ENCODE measurements at regions not wholly inside any gene's neighbourhood (a gene's known extent, or its start where the extent isn't known, plus 50 kb on each side); places are given as distances from the start of the nearest gene placed in this dataset.
"Not testable (repeated sequence)": the region's sequence is repeated elsewhere in the genome, so short reads cannot be mapped to it uniquely, and the experiment has no call there.

DNA sequence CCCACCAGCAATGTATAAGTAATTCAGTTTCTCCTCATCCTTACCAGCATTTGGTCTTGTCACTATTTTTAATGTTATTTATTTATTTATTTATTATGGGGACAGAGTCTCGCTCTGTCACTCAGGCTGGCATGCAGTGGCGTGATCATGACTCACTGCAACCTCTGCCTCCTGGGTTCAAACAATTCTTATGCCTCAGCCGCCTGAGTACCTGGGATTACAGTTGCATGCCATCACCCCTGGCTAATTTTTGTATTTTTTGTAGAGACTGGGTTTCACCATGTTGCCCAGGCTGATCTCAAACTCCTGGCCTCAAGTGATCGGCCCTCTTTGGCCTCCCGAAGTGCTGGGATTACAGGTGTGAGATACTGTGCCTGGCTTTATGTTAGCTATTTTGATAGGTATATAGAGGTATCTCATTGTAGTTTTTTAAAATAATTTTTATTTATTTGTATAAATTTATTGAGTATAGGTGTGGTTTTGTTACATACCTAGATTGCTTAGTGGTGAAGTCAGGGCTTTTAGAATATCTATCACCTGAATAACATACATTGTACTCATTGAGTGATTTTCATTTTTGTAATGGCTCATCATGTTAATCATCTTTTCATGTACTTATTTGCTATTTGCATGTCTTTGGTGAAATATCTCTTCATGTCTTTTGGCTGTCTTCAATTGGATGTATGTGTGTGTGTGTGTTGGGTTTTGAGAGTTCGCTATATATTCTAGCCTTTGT lies 53.3 kb downstream of the TANC2 start:
- DNase-seq (ENCODE audit: low spot score): no peak

DNA sequence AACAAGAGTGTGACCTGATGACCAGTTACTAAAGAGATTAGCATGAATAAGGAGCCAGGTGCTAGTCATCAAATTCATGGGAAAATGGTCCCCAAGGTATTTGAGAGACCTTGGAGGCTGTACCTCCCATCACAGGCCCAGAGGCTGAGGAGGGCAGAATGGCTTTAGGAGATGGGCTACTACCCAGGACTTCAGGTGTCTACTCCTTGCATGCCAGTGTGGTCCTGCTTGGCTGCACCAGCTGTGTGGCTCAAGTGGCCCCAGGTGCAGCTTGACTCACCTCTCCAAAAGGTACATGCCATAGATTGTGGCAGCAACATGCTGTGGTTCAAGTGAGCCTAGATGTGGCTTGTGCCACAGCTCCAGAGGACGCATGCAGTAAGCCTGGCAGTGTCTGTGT lies 56.5 kb downstream of the TANC2 start:
- DNase-seq (ENCODE audit: low spot score): no peak

DNA sequence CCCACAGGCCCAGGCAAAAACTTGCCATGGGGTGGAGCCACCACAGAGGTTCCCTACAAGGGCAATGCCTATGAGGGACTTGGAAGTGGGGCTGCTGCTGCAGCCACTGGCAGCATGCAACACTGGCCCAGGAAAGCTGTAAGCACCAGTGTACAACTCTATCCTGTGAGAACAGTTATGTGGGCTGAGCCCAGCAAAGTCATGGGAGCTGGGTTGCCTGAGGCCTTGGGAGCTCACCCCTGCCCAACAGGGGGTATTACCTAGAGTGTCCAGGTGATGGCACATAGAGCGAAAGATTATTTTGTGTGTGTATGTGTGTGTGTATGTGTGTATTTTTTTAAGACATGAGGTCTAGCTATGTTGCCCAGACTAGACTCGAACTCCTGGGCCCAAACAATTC lies 57.0 kb downstream of the TANC2 start:
- no peak for DNase-seq (ENCODE audit: low spot score)

DNA sequence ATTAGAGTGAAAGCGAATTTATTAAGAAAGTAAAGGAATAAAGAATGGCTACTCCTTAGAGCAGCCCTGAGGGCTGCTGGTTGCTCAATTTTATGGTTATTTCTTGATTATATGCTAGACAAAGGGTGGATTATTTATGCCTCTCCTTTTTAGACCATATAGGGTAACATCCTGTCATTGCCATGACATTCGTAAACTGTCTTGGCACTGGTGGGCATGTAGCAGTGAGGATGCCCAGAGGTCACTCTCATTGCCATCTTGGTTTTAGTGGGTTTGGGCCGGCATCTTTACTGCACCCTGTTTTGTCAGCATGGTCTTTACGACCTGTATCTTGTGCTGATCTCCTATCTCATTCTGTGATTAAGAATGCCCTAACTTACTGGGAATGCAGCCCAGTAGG lies 58.2 kb downstream of the TANC2 start:
- DNase-seq (ENCODE audit: low spot score): no peak

DNA sequence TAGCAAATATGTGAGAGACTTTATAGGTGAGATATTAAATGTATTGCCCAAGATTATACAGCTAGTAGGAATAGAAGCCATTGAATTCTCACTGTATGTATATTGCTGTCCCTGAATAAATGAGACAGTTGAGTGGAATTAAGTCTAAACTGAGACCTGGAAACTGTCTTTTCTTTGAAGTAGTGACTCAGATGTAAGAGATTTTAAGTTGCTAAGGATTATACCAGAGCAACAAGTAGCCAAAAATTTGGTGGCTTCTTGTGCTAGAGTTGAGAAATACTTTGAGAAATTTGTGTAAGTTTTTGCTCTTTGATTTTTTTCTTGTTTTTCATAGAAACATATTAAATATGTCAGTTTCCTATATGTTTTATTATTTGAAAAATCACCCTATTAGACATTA lies 58.7 kb downstream of the TANC2 start:
- DNase-seq (ENCODE audit: low spot score): no peak

DNA sequence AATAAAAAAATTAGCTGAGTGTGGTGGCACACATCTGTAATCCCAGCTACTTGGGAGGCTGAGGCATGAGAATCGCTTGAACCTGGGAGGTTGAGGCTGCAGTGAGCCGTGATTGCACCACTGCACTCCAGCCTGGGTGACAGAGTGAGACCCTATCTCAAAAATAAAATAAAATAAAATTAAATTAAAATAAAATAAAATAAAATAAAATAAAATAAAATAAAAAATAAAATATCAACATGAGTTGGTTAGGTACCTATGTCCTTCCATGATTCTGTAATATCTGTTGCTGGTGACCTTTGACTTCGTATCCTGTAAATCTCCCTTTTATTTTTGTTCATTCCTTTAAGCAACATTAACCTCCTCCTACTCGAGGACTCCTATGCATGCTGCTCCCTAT lies 59.6 kb downstream of the TANC2 start:
- not testable (repeated sequence) for DNase-seq (ENCODE audit: low spot score)

DNA sequence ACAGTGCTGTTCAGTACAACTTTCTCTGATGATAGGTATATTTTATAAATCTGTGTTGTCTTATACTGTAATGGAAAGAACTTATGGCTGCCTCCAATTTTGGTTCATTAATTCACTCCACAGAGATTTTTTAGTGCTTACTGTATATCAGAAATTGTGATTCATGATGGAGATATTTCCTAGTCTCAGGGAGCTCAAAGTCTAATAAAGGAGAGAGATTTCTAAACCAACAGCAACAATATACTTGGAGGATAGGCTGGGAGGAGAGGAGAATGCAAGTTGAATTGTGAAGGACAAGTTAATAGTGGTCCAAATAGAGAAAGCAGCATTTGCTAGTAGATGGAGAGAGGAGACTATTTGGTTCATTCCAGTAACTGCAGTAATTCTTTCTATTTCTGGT lies 63.5 kb downstream of the TANC2 start:
- peak; percentile 8 for DNase-seq (ENCODE audit: low spot score)

DNA sequence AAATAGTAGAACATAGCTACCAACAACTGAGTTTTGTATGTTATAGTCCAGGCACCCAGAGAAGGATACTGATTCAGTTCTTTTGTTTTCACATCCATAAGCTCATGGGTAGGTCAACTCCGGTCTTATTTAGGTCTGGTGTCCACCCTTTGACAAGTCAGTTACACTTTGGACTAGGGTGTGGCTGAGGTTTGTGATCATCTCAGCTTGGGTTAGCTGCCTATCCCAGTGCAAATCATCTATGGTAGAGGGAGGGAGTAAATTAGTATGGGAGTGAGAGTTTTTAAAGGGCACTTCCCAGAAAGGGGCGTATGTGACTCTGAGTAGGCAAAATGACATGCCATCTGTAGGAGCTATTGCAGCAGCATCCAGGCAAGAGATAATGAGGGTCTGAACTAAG lies 66.1 kb downstream of the TANC2 start:
- DNase-seq (ENCODE audit: low spot score): no peak

DNA sequence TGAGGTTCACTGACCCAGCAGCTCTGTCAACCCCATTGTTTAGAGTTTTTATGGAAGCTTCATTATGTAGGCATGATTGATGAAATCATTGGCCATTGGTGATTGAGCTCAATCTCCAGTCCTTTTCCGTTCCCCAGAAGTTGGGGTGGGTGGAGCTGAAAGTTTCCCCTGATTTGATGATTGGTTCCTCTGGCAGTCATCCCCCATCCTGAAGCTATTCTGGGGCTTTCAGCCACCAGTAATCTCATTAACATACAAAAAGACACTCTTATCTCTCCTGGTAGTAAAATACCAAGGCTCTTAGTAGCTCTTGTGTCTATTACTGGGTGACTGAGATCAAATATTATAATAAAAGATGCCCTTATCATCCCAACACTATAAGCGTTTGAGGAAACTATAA lies 67.1 kb downstream of the TANC2 start:
- no peak for DNase-seq (ENCODE audit: low spot score)

DNA sequence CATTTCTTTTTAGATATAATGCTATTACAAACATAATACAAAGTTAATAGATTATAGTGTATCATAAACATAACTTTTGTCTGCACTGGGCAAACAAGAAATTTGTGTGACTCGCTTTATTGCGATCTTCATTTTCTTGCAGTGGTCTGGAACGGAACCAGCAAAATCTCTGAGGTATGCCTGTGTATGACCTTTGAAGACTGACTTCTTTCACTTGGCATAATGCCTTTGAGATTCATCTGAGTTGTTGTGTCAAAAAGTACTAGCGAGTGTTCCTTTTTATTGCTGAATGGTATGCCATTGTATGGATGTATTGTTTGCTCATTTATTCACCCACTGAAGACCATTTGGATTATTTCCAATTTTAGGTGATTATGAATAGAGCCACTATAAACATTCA lies 69.2 kb downstream of the TANC2 start:
- DNase-seq (ENCODE audit: low spot score): no peak

DNA sequence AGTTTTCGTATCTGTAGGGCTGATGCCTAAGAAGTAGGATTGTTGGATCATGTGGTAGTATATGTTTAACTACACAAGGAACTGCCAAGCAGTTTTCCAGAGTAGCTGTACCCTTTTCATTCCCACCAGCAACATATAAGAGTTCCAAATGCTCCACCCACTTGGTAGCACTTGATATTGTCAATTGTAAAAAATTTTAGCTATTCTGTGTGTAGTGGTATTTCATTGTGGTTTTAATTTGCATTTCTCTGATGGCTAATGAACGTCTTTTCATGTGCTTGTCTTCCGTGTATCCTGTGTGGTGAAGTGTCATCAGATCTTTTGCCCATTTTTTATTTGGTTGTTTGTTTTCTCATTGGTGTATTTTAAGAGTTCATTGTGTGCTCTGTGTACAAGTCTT lies 69.7 kb downstream of the TANC2 start:
- no peak for DNase-seq (ENCODE audit: low spot score)

DNA sequence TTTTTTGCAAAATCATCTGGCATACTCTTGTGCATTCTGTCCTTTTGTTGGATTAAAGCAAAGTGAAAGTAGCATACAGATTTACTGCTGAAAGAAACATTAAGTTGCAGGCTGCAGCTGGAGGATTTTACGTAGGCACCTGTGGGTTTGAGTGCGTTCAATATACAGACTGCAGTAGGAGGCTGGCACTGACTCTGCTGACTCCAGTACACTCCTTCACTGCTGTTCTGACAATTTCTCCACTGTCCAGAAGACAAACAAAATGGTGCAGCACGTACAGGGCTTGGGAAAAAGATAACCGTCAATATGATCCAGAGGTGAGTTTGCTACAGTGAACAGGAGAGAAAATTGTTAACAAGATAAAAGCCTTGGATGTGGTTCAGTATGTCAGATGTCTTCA lies 73.3 kb downstream of the TANC2 start:
- no peak for DNase-seq (ENCODE audit: low spot score)

DNA sequence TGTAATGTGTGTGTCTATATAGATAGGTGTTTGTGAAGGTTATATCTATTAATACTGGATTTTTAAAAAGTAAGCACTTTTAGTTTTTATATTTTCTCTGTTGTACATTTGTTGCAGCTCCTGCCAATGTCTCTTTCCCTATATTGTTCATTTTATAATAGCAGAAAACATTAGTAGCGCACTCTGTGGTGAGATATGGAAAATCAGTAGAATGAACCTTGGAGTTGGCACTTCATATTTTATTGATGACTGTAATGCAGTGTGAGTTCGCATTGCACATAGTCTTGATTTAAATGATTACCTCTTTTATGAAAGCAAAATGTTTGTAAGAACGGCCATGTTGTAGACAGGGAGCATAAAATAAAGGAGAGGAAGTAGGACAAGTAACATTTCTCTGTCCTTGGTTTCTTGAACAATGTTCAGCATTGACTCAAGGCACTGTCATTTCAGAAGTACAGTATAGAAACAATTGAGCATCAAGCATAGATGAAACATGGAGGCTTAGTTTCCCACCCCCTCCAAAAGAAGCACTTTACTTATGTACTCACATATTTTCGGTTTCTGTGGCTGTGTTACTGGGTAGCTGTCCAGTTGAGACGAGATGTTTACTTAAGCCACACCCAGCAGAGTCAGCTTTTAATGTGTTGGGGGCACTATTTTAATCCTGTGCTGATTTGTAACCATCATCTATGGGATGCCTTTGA lies 74.0 kb downstream of the TANC2 start:
- no peak for DNase-seq (ENCODE audit: low spot score)

DNA sequence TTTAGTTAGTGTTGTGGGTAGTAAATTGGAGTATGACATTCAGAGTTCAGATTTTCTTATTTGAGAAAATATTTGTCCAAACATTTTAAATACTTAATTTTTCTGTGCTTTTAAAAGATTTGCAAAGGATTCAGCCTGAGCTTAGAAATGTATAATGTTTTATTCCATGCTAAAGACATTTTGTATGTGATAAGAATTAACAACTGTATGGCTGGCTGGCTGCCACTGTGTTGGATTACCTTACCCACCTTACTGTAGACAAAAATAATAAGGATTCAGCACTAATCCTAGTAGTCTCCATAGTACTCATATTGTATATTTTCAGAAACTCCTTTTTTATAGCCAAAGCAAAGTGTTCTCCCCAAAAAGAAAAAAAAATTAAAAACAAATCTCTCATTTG lies 74.8 kb downstream of the TANC2 start:
- no peak for DNase-seq (ENCODE audit: low spot score)

DNA sequence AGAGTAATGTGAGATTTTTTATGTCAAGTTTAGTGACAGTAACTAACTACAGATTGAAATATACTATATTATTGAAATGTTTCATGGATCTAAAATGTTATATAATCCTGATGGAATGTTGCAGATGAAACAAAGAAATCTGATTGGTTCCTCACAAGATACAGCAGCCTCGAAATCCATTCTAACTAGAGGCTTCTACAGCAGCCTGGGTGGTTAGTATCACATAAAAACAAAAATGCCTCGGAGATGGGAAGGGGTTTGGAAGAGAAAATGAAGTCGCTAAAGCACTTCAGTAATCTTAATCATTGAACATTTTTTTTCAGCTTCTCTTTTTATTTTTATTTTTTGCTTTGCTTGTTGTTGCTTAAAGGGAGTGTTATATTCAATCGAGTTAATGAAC lies 75.2 kb downstream of the TANC2 start:
- no peak for DNase-seq (ENCODE audit: low spot score)

DNA sequence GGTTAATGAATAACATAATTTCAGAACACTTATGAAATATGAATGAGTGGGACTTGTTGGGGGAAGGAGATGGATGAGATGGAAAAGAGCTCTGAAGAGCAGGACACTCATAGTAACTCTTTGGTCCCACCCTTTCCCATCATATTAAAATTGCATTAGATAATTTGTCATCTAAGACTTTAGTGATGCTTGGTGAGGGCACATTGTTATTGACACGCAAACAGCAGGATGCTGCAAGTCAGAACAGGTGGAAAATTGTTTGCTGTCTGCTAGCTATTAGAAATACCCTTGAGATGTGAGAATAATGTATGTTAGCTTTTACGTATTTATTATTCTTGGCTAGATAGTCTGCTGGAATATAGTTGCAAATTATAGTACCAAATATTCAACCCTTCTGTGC lies 75.7 kb downstream of the TANC2 start:
- no peak for DNase-seq (ENCODE audit: low spot score)

DNA sequence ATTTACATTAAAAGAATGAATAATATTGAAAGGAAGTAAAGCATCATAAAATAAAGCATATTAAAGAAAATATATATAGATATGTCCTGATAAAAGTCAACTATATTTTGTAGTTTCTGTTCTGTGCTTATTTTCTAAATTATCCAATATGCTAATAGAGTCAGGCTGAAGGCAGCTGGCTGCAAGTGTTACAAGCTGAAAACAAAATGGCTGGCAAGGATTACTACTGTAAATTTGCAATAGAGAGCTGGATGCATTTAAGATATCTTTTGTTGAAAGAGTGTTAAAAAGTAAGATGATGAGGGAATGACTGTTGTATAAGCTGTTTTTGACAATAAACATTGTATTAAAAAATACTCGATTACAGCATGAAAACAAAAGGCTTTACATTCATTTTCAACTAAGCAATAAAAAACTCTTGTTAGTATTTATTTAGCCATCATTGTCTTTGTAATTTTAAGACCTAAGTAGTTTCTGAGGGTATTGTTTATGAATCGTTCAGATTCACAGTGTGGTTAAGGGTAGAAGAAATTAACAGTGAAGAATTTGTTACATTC lies 76.3 kb downstream of the TANC2 start:
- DNase-seq (ENCODE audit: low spot score): no peak

DNA sequence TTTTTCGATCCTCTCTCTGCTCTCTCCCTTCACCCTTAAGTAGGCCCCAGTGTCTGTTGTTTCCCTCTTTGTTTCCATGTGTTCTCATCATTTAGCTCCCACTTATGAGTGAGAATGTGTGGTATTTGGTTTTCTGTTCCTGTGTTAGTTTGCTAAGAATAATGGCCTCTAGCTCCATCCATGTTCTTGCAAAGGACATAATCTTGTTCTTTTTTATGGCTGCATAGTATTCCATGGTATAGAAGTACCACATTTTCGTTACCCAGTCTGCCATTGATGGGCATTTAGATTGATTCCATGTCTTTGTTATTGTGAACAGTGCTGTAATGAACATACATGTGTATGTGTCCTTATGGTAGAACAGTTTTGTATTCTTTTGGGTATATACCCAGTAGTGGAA lies 91.5 kb downstream of the TANC2 start:
- DNase-seq (ENCODE audit: low spot score): not testable (repeated sequence)

DNA sequence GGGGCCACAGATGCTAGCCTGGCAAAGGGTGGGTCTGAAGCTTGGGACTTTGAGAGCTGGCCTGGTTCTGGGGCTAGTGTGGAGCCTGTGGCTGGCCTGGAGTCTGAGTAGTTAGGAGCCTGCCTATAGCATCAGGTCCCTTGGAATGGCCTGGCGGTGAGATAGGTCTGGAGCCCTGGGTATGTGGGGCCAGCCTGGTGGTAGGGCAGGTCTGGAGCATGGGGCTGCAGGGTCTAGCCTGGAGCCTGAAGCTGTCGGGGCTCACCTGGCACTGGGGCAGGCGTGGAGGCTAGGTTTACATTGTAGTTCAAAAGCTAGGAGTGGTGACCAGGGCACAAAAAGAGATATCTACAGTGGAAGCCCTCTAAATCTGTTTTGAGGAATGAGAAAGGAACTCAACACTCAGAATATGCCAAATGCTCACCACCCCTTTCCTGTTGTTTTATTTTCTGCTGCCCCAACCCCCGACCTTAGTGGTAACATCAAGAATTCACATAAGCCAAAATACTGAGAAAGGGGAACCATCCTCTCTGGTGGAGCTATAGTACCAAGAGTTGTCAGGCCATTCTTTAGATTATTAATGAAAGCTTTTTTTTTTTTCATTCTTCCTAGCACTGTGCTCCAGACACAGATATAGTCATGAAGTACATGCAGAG lies 100.3 kb downstream of the TANC2 start:
- DNase-seq (ENCODE audit: low spot score): no peak

DNA sequence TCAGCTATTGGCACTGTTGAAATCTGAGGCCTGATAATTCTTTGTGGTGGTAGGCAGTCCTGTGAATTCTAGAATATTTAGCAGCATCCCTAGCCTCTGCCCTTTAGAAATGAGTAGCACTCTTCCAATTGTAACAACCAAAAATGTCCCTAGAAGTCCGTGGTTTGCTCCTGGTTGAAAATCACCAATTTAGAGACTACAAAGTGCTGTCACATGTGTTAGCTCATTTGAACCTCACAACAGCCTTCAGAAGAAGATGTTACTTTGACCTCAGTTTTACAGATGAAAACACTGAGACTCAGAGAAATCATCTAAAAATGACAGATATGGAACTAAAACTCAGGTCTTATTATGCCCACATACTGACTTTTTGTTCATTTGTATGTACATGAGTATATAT lies 103.2 kb downstream of the TANC2 start:
- no peak for DNase-seq (ENCODE audit: low spot score)

DNA sequence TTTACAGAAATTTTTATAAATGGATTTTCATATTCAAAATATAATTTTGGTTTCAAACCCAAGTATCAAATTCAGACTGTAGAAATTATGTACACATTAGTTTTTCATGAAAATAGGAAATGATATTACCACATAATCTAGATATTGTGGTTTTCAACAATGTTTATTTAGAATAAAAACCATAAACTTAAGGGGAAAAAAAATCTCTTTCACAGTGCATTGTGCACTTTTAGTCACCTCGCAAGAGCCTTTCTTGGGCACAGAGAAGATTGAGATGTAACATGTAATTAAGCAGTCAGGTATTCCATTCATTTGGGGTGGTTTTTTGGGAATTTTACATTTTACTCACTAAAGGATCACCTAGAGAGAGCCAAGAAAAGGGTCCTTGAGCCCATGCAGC lies 104.0 kb downstream of the TANC2 start:
- DNase-seq (ENCODE audit: low spot score): no peak

DNA sequence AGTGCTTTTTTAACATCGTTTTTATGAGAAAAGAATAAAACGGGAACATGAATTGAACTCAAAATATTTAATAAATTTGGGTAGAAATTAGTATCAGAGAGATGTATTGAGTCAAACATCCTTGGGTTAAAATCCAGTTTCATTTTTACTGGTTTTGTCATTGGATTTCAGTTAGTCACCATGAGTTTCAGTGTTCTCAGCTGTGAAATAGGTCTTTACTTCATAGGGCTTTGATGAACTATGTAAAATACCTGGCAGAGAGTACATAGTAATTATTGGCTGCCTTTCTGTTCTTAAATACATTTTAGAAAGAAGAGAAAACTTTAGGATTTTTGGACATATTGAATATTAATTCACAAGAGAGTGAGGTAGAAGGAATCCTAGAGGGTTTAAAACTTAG lies 105.8 kb downstream of the TANC2 start:
- no peak for DNase-seq (ENCODE audit: low spot score)

DNA sequence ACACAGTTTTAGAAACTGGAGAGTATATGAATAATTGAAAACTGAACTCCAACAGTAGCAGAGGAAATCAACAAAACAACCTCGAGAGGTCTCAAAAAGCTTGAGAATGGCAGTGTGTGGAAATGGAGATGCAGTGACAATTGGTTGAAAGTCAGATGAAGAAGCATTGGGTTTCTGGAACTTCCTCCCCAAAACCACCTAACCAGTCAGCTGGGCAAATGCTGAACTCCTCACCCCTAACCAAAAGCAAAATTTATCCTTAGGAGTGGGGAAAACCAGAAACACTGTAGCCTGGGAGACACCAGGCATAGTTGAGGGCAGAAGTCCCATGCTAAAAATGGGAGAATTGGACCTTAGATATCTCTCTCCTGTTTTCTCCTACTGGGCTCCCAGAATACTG lies 109.9 kb downstream of the TANC2 start:
- no peak for DNase-seq (ENCODE audit: low spot score)
